ENCODE measurements at regions not wholly inside any gene's neighbourhood (a gene's known extent, or its start where the extent isn't known, plus 50 kb on each side); places are given as distances from the start of the nearest gene placed in this dataset.
A peak's percentile ranks its signal among the peaks of the same experiment; 100 is the strongest.

DNA sequence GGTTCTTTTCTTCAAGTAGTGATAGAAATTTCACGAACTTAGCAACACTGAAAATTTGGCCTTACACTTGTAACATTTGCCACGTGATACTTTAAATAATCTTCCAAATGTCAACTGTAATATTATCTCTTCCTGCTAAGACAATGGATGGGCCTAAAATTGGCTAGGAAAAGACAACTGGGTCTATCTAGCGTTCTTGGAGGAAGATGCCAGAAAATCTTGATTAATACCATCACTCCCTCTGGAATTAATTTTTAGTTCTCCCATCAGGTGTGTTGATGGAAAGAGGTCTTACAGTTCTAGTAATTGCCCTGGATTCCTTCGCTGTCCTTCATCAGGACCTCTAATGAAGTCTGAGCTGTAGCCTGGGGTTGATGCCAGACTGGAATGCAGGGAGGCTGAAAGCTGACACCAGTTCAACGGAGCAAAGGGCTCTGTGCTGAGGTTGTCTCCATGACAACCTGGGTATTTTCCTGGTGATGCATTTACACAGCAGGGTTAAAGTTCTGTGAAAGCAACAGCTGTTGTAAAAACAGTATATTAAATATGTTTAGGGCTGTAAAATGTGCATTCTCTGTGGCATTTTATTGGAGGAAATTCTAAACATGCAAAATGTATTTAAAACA, 92.3 kb downstream of the GAS1 start:
- TF ChIP-seq, protein P1, sequence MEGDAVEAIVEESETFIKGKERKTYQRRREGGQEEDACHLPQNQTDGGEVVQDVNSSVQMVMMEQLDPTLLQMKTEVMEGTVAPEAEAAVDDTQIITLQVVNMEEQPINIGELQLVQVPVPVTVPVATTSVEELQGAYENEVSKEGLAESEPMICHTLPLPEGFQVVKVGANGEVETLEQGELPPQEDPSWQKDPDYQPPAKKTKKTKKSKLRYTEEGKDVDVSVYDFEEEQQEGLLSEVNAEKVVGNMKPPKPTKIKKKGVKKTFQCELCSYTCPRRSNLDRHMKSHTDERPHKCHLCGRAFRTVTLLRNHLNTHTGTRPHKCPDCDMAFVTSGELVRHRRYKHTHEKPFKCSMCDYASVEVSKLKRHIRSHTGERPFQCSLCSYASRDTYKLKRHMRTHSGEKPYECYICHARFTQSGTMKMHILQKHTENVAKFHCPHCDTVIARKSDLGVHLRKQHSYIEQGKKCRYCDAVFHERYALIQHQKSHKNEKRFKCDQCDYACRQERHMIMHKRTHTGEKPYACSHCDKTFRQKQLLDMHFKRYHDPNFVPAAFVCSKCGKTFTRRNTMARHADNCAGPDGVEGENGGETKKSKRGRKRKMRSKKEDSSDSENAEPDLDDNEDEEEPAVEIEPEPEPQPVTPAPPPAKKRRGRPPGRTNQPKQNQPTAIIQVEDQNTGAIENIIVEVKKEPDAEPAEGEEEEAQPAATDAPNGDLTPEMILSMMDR (IDR thresholded peaks at IDR 0.05; ENCODE audit: insufficient read depth, low read depth, low read length, missing control alignments) = no peak
- peak; percentile 48 for DNase-seq (ENCODE audit: low read depth)
- H3K4me3 ChIP-seq (ENCODE audit: low read length) = no peak overlapping the region

DNA sequence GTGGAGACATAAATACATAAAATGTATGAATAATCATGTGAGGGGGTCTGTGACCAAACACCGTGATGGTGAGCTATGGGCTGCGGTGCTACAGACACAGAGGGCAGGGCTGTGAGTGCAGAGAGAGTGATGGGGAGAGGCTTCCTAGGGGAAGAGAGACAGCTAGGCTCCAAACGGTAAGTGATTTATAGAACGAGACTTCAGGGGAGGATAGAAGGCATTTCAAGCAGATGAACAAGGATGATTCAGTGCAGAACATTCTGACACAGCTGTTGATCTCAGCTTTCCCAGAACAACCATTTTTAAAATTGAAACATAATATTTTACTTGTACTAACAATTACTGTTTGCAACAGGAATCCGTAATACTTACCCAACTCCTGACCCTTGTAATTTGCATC, 100.7 kb downstream of the GAS1 start:
- TF ChIP-seq, protein P1 (IDR thresholded peaks at IDR 0.05; ENCODE audit: insufficient read depth, low read depth, low read length, missing control alignments) = no peak
- H3K4me3 ChIP-seq (ENCODE audit: low read length) = no peak overlapping the region
- no peak for DNase-seq (ENCODE audit: low read depth)

DNA sequence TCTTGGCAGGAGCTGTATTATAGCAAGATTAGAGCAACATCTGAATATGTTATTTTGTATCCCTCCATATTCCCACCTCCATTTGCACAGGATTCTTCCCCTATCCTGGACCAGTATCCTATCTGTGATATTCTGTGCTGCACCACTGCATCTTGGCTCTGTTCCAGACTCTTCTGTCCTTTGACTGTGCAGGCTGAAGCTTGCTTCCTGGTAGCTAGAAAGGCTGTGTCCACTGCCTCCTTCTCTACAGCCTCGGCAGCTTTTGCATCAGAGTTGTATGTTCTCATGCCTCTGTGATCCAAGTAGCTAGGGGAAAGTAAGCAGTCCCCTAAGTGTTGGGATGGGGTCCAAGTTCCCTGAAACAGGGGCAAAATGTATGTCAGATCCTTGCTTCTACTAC, 104.1 kb downstream of the GAS1 start:
- no peak overlapping the region for H3K4me3 ChIP-seq (ENCODE audit: low read length)
- TF ChIP-seq, protein P1 (IDR thresholded peaks at IDR 0.05; ENCODE audit: insufficient read depth, low read depth, low read length, missing control alignments) = no peak
- peak; percentile 36 for DNase-seq (ENCODE audit: low read depth)

DNA sequence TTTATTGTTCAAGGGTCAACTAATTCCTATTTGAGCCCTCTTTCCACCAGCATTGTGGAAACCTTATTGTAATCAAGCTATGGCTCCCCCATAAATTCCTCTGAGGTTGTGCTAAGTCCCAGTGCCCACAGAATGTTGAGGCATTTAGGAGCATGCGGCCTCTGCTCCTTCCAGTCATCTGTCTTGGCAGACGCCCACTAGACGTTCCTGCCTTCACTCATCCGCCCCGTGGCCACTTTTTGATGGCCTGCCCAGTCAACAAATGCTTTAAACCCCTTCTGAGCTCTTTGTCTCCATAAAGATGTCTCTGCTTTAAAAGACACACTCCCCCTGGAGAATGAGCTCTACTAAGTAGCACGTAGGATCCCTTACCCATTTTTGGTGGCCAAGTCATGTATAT, 104.7 kb downstream of the GAS1 start:
- DNase-seq (ENCODE audit: low read depth) = no peak
- no peak overlapping the region for H3K4me3 ChIP-seq (ENCODE audit: low read length)
- TF ChIP-seq, protein P1 (IDR thresholded peaks at IDR 0.05; ENCODE audit: insufficient read depth, low read depth, low read length, missing control alignments) = no peak

DNA sequence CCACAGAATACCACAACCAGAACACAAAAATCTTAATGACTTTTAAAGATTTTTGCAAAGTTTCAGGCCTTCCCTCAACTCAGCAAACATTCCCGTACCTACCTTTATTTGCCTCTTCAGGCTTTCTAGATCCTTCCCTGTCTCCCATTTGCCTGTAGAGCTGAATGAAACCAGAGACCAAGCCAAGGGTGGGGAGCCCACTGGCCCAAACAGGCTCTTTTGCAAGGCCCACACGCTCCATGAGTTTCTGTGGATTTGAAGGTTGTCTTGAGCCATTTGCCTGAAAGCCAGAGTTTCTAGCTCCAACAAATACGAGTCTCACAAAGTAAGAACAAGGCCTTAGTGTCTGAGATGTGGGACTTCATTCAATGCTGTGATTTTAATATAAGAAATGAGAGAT, 107.8 kb downstream of the GAS1 start:
- DNase-seq (ENCODE audit: low read depth) = no peak
- TF ChIP-seq, protein P1 (IDR thresholded peaks at IDR 0.05; ENCODE audit: insufficient read depth, low read depth, low read length, missing control alignments) = no peak

DNA sequence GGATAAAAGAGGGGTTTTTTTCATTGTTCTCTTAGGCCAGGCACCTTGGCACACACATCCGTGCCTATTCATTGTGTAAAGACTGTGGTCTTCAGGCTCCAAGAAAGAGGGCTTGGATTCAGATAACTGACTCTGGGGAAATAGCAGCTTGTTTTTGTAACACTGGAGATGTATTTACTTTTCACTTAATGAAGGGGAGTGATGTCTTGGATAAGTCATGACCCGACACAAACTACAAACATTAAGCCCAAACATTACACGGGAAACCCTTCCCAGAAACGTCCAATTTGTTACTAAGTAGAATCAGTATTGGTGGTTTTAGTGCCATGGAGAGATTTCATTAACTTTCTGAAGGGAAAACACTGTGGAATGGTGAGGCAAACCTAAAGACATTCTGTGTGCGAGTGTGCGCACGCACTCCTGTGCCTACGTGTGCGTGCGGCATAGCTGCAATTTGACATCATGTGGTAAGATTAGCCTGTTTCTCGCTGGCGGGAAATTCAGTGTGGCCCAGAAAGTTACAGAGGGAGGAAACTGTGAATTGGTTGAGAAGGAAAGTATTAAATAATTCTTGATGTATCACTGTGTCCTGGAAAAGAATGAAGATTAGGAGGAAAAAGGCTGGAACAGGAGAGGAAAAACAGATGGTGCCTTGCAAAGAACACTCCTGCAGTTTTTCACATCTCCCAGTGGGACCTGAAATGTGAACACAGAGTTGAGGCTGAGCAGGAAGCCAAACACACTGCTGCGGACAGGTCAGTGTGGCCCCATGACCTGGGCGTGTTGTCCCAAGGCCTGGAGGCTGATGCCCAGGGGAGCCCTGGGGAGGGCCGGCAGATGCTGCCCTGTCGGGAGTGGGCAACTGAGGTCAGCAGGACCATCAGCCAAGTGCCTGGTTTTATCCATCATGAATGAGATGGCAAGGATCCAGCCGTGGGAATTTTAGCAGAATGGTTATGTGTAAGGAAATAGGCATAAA, 108.5 kb downstream of the GAS1 start:
- TF ChIP-seq, protein P1 (IDR thresholded peaks at IDR 0.05; ENCODE audit: insufficient read depth, low read depth, low read length, missing control alignments) = no peak
- DNase-seq (ENCODE audit: low read depth) = no peak
- no peak overlapping the region for H3K4me3 ChIP-seq (ENCODE audit: low read length)

More for the DNA sequence above, 107.8 kb downstream of the GAS1 start:
- no peak overlapping the region for H3K4me3 ChIP-seq (ENCODE audit: low read length)

Data from epithelial cell of esophagus (primary cell).